Sigmoid colon (tissue), 3 donors: ENCODE measurements at regions not wholly inside any gene's neighbourhood (a gene's known extent, or its start where the extent isn't known, plus 50 kb on each side); places are given as distances from the start of the nearest gene placed in this dataset.

ENCODE experiments used
- CTCF ChIP-seq, 4 experiments: fragments of 450-650 bp in 3 of 4; fragments of 200-600 bp in 1 of 4; IDR thresholded peaks; one replicate each; pipeline ENCODE4 v1.5.1; 2016 to 2019; ENCODE audit warnings: antibody characterized with exemption in 4 of 4, mild to moderate bottlenecking in 3 of 4, moderate library complexity in 2 of 4
- POLR2A ChIP-seq, 2 donors: fragments of 450-650 bp; IDR thresholded peaks; one replicate each; pipeline ENCODE4 v1.6.1; 2016; ENCODE audit warnings: antibody characterized with exemption in 2 of 2, mild to moderate bottlenecking in 2 of 2, moderate library complexity in 2 of 2

- no peak for TF ChIP-seq CTCF (IDR thresholded peaks at IDR 0.05)
- no peak for TF ChIP-seq POLR2A (IDR thresholded peaks at IDR 0.05)
Measured at GRCh38 chr3:24601066-24601939, 106.7 kb upstream of the THRB start.
